ENCODE measurements at regions not wholly inside any gene's neighbourhood (a gene's known extent, or its start where the extent isn't known, plus 50 kb on each side); places are given as distances from the start of the nearest gene placed in this dataset.

DNA sequence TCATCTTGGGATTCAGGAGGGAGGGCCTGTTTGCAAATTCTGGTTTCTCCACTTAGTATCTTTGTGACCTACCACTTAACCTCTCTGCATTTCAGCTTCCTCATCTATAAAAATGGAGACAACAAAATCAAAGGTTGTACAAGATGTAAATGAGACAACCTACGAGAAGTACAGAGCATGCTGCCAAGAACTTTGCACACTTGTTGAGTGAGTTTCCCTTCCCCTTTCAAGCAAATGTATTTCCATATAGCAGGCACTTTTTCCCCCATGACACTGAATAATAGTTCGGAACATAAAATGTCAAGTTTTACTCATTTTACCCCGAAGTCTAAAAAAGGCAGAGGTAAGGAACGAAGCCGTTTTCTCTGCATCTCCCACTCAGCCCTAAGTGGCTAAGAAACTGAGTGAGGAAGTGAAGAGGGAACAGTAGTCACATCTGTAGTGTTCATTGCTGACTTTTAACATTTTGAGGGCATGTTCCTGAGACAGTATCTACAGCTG is 159.0 kb downstream of the TLE1 start:
- H3K9me3 ChIP-seq (ENCODE audit: control insufficient read depth, low read depth, low read length) = no peaks in the 10 kb centered on the region
- TF ChIP-seq, protein P1, sequence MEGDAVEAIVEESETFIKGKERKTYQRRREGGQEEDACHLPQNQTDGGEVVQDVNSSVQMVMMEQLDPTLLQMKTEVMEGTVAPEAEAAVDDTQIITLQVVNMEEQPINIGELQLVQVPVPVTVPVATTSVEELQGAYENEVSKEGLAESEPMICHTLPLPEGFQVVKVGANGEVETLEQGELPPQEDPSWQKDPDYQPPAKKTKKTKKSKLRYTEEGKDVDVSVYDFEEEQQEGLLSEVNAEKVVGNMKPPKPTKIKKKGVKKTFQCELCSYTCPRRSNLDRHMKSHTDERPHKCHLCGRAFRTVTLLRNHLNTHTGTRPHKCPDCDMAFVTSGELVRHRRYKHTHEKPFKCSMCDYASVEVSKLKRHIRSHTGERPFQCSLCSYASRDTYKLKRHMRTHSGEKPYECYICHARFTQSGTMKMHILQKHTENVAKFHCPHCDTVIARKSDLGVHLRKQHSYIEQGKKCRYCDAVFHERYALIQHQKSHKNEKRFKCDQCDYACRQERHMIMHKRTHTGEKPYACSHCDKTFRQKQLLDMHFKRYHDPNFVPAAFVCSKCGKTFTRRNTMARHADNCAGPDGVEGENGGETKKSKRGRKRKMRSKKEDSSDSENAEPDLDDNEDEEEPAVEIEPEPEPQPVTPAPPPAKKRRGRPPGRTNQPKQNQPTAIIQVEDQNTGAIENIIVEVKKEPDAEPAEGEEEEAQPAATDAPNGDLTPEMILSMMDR (conservative IDR thresholded peaks at IDR 0.05) = no peak
- no peak overlapping the region for H4K8ac ChIP-seq (replicated peaks; ENCODE audit: insufficient read length, low read depth, low read length)
- no peak overlapping the region for H2BK12ac ChIP-seq (ENCODE audit: insufficient read length, low read depth, low read length)
- H2AFZ ChIP-seq (ENCODE audit: low read length) = no peak overlapping the region
- Mint-ChIP-seq H3K9me3 (no peaks in the 10 kb centered on the region), H3K4me3 (no peak overlapping the region), H3K4me1 (peaks cover 15 to 25% of the 10 kb centered on the region in 2 experiments), H3K27me3 (ENCODE audit: low read depth) (no peaks in the 10 kb centered on the region), H3K36me3 (ENCODE audit: insufficient read depth in 1 of 3, low read depth in 3 of 3) (no peaks in the 10 kb centered on the region), H3K27ac (no peak overlapping the region)
- no peaks in the 10 kb centered on the region for H3K27me3 ChIP-seq (ENCODE audit: insufficient read depth, low read length)
- H3K79me2 ChIP-seq (ENCODE audit: insufficient read depth, low read length) = no peaks in the 10 kb centered on the region
- no peak overlapping the region for H4K5ac ChIP-seq (ENCODE audit: insufficient read length, low read depth, low read length)
- no peaks in the 10 kb centered on the region for H3K4me1 ChIP-seq (ENCODE audit: insufficient read depth, low read length)
- no peak overlapping the region for H2BK120ac ChIP-seq (ENCODE audit: low read depth, low read length, poor library complexity, severe bottlenecking)
- H3K18ac ChIP-seq (ENCODE audit: insufficient read length, low read depth, low read length) = no peak overlapping the region
- H2BK15ac ChIP-seq (ENCODE audit: low read depth, low read length) = no peak overlapping the region
- H2AK5ac ChIP-seq (ENCODE audit: insufficient read length, low read length) = no peak overlapping the region
- no peak overlapping the region for H3K9ac ChIP-seq (ENCODE audit: extremely low read depth, insufficient read length, low read length)
- H3T11ph ChIP-seq (ENCODE audit: low read length) = no peak overlapping the region
- H3K14ac ChIP-seq (ENCODE audit: insufficient read depth, low read length) = no peak overlapping the region
- H3K4me2 ChIP-seq (ENCODE audit: insufficient read depth, insufficient read length, low read length) = no peak overlapping the region
- no peaks in the 10 kb centered on the region for H3K79me1 ChIP-seq (ENCODE audit: insufficient read depth, low read depth, low read length, poor library complexity, severe bottlenecking)
- H2BK5ac ChIP-seq (ENCODE audit: insufficient read length, low read length) = no peak overlapping the region
- no peaks in the 10 kb centered on the region for H3K23me2 ChIP-seq (ENCODE audit: insufficient read length, low read depth, low read length, poor library complexity, severe bottlenecking)
- no CpG with 5 or more reads among the region's 5 CpGs for WGBS (ENCODE audit: extremely low coverage, insufficient read length, low lambda C conversion rate)
- no peak overlapping the region for H3K56ac ChIP-seq (ENCODE audit: insufficient read length, low read depth, low read length)
- H4K91ac ChIP-seq (ENCODE audit: insufficient read length, low read depth, low read length) = no peak overlapping the region
- H3K23ac ChIP-seq (ENCODE audit: insufficient read length, low read depth, low read length) = no peak overlapping the region
- H2BK20ac ChIP-seq (ENCODE audit: low read depth, low read length, poor library complexity, severe bottlenecking) = no peak overlapping the region
- H3K27ac ChIP-seq (ENCODE audit: insufficient read length, low read depth, low read length) = no peak overlapping the region
- H3K4ac ChIP-seq (ENCODE audit: low read depth, low read length) = no peak overlapping the region
- no peaks in the 10 kb centered on the region for H4K20me1 ChIP-seq (ENCODE audit: control insufficient read depth, insufficient read depth, insufficient read length)
- no peak for DNase-seq

All from H9 (cell line).